ENCODE measurements at regions not wholly inside any gene's neighbourhood (a gene's known extent, or its start where the extent isn't known, plus 50 kb on each side); places are given as distances from the start of the nearest gene placed in this dataset.

DNA sequence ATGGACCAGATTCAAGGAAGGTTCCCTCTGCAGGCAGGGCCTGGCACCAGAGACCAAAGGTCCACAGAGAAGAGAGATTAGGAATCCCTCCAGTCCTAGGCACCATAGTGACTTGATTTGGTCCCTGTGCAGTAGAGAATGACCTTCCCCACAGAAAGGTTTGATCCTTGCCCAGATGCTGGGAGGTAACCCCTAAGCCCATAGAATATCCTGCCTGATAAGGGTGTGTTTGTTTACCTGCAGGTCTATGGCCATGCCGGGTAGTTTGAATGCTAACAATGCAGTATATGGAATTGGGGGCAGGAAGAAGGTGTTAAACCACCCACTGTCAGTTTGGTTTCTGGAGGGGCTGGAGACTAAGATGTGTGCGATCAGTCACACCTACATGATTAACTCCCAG lies 57.1 kb upstream of the NFASC start:
- in situ Hi-C loops (cut with HindIII; ENCODE audit: low pct_unique_long_range_greater_than_20kb, low sequenced_read_pairs): no loop called here
- no peak for TF ChIP-seq JUND (IDR thresholded peaks at IDR 0.05; ENCODE audit: low read depth)
- DNase-seq (ENCODE audit: low read depth in 1 of 2, low spot score in 1 of 2): no peak

DNA sequence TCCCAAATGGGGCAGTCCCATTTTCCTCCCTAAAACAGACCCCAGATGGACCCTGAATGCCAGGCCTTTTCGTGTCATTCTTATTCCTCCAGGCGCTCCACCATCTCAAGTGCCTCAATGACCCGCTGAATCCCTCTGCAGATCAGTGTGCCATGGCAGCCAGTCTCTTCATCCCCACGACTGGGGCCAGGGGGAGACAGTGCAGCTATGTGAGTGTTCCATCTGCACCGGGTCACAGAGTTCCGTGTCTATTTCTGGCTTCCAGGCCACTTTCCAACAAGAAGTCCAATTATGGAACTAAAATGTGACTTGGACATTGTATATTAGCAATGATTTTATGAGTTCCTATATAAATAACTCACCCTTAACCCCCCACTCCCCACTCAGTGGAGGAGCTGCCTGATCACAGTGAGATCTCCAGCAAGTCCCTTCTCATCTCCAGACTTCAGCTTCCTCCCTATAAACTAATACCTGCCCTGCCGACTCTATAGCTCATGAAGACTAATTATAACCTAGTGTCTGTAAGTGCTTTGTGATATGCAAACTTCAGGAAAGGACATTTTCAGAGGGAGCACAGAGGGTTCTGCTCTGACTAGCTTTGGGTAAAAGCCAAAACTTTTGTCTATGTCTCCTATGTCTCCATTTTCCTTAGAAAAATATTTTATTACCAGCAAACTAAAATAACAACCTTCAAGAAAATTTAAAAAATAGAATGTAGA lies 56.3 kb upstream of the NFASC start:
- DNase-seq (ENCODE audit: low read depth in 1 of 2, low spot score in 1 of 2): no peak
- no peak for TF ChIP-seq JUND (IDR thresholded peaks at IDR 0.05; ENCODE audit: low read depth)
- in situ Hi-C loops (cut with HindIII; ENCODE audit: low pct_unique_long_range_greater_than_20kb, low sequenced_read_pairs): no loop called here

DNA sequence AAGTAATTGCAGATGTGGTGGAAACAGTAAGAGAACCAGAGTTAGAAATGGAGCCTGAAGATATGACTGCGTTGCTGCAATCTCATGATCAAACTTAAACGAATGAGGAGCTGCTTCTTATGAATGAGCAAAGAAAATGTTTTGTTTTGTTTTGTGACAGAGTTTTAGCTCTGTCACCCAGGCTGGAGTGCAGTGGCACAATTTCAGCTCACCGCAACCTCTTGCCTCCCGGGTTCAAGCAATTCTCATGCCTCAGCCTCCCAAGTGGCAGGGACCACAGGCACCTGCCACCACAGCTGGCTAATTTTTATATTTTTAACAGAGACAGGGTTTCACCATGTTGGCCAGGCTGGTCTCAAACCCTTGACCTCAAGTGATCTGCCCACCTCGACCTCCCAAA lies 53.3 kb upstream of the NFASC start:
- no peak for TF ChIP-seq JUND (IDR thresholded peaks at IDR 0.05; ENCODE audit: low read depth)
- in situ Hi-C loops (cut with HindIII; ENCODE audit: low pct_unique_long_range_greater_than_20kb, low sequenced_read_pairs): no loop called here
- DNase-seq (ENCODE audit: low read depth in 1 of 2, low spot score in 1 of 2): no peak

DNA sequence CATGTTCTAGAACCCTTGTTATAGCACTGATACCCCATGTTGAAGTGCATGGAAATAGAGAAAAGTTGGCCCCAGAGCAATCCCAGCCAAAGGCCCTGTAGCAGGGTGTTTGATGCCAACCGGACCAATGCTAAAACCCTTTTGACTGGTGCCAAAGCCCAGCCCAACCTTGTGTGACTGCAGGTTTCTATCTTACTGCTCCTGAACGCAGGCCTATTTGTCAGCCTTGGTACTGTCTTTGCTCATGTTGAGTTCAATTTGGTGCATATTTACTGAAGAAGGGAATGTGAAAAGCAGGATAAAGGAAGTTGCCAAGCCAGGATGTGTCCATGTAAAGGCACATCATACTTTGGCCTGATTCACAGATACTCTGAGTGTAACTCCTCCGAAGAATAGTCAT lies 51.7 kb upstream of the NFASC start:
- in situ Hi-C loops (cut with HindIII; ENCODE audit: low pct_unique_long_range_greater_than_20kb, low sequenced_read_pairs): no loop called here
- no peak for DNase-seq (ENCODE audit: low read depth in 1 of 2, low spot score in 1 of 2)
- no peak for TF ChIP-seq JUND (IDR thresholded peaks at IDR 0.05; ENCODE audit: low read depth)

DNA sequence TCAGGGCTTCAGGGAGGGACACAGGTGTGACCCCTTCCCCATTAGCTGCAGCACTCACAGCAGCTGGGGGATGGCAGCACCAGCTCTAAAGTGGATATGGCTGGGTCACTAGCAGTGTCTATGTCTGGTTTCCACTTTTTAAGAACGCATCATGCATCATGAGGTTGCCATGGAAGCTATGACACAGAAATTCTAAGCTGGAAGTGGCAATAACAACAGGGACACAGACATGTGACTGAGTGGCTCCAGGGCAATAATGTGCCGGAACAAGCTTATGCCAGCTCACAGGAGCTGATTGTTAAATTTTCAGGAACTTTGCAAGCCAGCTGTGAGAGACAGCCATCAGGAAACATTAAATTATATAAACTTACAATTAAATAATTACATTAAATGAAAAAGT lies 51.2 kb upstream of the NFASC start:
- in situ Hi-C loops (cut with HindIII; ENCODE audit: low pct_unique_long_range_greater_than_20kb, low sequenced_read_pairs): no loop called here
- no peak for TF ChIP-seq JUND (IDR thresholded peaks at IDR 0.05; ENCODE audit: low read depth)

More for the DNA sequence above, 51.2 kb upstream of the NFASC start:
- DNase-seq (ENCODE audit: low read depth in 1 of 2, low spot score in 1 of 2): no peak
